Skeletal muscle tissue (tissue), 3 donors: ENCODE measurements at regions not wholly inside any gene's neighbourhood (a gene's known extent, or its start where the extent isn't known, plus 50 kb on each side); places are given as distances from the start of the nearest gene placed in this dataset.

Experiments
- H3K27ac ChIP-seq: one replicate; pipeline ENCODE4 v1.7.0; 2013; ENCODE audit warnings: mild to moderate bottlenecking, low read depth, low read length, inconsistent platforms
- H3K27me3 ChIP-seq, 3 donors: one replicate each; pipeline ENCODE4 v1.7.0; 2013; ENCODE audit warnings: low read length in 3 of 3; ENCODE audit not compliant: control insufficient read depth in 3 of 3, insufficient read depth in 3 of 3
- H3K36me3 ChIP-seq, 3 donors: one replicate each; pipeline ENCODE4 v1.7.0; 2013; ENCODE audit warnings: low read length in 3 of 3; ENCODE audit not compliant: control insufficient read depth in 3 of 3, insufficient read depth in 3 of 3
- H3K4me1 ChIP-seq, 3 donors: one replicate each; pipeline ENCODE4 v1.7.0; 2013; ENCODE audit warnings: low read length in 3 of 3, mild to moderate bottlenecking in 3 of 3; ENCODE audit not compliant: control insufficient read depth in 3 of 3, insufficient read depth in 3 of 3
- H3K4me3 ChIP-seq, 3 donors: one replicate each; pipeline ENCODE4 v1.7.0; 2013; ENCODE audit warnings: low read length in 3 of 3
- H3K9ac ChIP-seq, 3 donors: one replicate each; pipeline ENCODE4 v1.7.0; 2013; ENCODE audit warnings: low read length in 3 of 3, mild to moderate bottlenecking in 3 of 3, moderate library complexity in 2 of 3, low read depth in 1 of 3
- H3K9me3 ChIP-seq, 3 donors: one replicate each; pipeline ENCODE4 v1.7.0; 2013; ENCODE audit warnings: low read length in 3 of 3; ENCODE audit not compliant: control insufficient read depth in 3 of 3
- donor health status: Osteomylitis.

DNA sequence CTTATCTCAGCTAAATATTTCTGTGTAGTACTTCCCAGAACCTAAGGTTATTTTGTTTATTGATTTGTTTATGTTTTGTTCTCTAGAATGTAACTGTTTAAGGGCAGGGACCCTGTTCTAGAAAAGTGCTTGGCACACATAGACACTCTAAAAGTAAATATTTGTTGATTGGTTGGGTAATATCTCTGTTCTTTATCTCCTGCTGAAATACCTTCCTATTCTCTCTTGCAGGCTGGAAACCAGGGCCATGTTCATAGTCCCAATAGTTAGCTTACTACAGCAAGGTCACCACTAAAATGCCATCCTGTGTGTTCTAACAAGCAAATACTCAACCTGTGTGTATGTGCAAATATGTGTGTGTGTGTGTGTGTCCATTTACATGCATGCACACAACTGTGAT, 375.6 kb upstream of the MEIS1 start:
- H3K4me3 ChIP-seq, result no peak overlapping the region
- H3K27me3 ChIP-seq, result no peaks in the 10 kb centered on the region
- no peaks in the 10 kb centered on the region for H3K36me3 ChIP-seq
- no peak overlapping the region for H3K27ac ChIP-seq
- H3K9ac ChIP-seq, result no peak overlapping the region
- H3K4me1 ChIP-seq, result no peaks in the 10 kb centered on the region
- no peaks in the 10 kb centered on the region for H3K9me3 ChIP-seq

GRCh38 chr2:66058675-66059074, 376.2 kb upstream of the MEIS1 start:
- H3K9me3 ChIP-seq, result no peaks in the 10 kb centered on the region
- H3K9ac ChIP-seq, result no peak overlapping the region
- no peak overlapping the region for H3K4me3 ChIP-seq
- no peaks in the 10 kb centered on the region for H3K36me3 ChIP-seq
- H3K27me3 ChIP-seq, result no peaks in the 10 kb centered on the region
- no peak overlapping the region for H3K27ac ChIP-seq
- no peaks in the 10 kb centered on the region for H3K4me1 ChIP-seq

DNA sequence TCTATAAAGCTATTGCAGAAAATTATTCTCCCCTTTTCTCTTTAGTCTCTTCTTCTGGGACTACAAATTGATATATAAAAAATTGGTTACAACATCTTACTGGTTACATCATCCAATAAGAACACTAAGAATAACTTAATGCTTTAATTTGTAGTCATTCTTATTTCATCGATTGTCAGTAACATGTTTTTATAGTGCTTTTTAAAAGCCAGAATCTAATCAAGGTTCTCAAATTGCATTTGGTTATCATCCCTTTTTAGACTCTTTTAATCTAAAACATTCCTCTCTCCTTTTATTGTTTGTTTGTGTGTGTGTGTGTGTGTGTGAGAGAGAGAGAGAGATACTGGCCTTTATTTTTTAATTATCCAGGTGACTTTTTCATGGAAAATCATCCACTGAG, 377.1 kb upstream of the MEIS1 start:
- no peaks in the 10 kb centered on the region for H3K4me1 ChIP-seq
- no peaks in the 10 kb centered on the region for H3K9me3 ChIP-seq
- no peak overlapping the region for H3K4me3 ChIP-seq
- no peak overlapping the region for H3K9ac ChIP-seq
- H3K36me3 ChIP-seq, result no peaks in the 10 kb centered on the region
- H3K27me3 ChIP-seq, result no peaks in the 10 kb centered on the region
- no peak overlapping the region for H3K27ac ChIP-seq

- no peak overlapping the region for H3K9ac ChIP-seq
- no peaks in the 10 kb centered on the region for H3K4me1 ChIP-seq
- H3K9me3 ChIP-seq, result no peaks in the 10 kb centered on the region
- H3K27ac ChIP-seq, result no peak overlapping the region
- no peak overlapping the region for H3K4me3 ChIP-seq
- H3K36me3 ChIP-seq, result no peaks in the 10 kb centered on the region
- H3K27me3 ChIP-seq, result no peaks in the 10 kb centered on the region
Observed at GRCh38 chr2:66050392-66050791, 384.5 kb upstream of the MEIS1 start.

DNA sequence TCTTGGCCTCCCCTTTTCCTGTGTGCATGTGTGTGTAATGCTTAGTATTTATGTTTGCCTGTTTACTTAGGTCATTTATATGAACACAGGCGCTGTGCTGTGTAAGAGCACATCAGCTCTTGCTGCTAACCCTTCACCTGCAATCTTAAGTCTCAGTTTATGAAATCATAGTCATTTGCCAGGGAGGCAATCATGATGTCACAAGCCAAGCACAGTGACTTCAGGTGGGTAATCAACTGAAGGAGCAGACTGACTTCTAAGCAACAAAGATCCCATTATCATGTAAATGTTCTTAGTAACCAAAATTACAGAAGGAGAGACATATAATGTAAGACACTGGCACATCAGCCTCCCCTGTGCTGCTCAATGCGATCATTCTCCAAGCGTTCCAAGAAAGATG, 386.3 kb upstream of the MEIS1 start:
- Histone ChIP-seq H3K9me3 (no peaks in the 10 kb centered on the region), H3K4me1 (no peaks in the 10 kb centered on the region)

DNA sequence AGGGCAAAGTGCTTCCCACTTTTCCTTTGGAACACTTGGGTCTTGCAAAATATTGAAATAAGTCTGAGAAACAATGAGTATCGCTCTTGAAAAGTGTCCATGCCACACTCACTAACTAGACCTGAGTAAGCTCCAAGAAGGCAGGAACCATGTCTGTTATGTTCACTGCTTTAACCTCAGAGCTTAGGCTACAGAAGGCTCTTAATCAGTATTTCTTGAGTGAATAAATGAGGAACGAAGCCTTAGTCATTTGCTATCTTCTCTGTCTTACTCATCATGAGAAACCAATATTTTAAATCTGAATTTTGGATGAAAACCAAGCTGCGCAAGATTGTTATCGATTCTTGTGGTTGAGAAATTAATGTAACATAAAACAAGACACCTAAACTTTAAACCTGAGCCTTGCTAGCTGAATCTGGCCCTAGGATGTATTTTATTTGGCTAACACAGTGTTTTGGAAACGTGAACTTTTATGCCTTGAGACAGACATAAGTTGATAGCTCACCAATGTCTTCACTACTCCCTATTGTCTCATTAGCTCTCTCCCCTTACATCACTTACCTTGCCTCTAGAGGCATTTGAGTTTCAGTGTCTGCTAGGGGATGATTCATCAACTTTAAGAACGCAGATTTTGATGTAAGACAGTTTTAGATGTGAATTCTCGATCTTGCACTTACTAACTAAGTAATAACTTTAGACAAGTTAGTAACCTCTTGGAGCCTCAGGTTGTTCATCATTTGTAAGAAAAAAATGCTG, 392.8 kb upstream of the MEIS1 start:
- H3K36me3 ChIP-seq, result no peaks in the 10 kb centered on the region
- H3K9ac ChIP-seq, result no peak overlapping the region
- no peaks in the 10 kb centered on the region for H3K9me3 ChIP-seq
- no peaks in the 10 kb centered on the region for H3K27me3 ChIP-seq
- H3K27ac ChIP-seq, result no peak overlapping the region
- H3K4me1 ChIP-seq, result no peaks in the 10 kb centered on the region
- H3K4me3 ChIP-seq, result no peak overlapping the region

More for the DNA sequence above, 386.3 kb upstream of the MEIS1 start:
- H3K36me3 ChIP-seq, result no peaks in the 10 kb centered on the region
- no peaks in the 10 kb centered on the region for H3K27me3 ChIP-seq
- no peak overlapping the region for H3K4me3 ChIP-seq
- H3K9ac ChIP-seq, result no peak overlapping the region
- no peak overlapping the region for H3K27ac ChIP-seq

DNA sequence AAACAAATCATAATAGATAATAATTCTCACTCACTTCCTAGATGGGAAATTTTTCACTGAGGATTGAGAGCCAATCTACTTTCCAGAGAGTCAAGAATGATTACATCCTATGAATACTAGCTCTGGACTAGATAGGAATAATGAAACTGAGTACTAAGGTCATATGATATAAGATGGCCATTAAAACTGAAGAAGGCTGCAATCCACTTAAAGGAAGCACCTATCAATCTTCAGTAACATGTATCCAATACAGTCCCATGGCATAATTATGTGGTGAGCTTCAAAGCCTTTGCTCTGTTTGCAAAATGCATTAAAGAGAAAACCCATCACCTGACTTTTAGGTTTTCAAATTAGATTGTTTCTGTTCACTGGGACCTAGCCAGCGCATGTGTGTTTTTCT, 398.0 kb upstream of the MEIS1 start:
- no peaks in the 10 kb centered on the region for H3K27me3 ChIP-seq
- no peak overlapping the region for H3K27ac ChIP-seq
- H3K9me3 ChIP-seq, result no peaks in the 10 kb centered on the region
- no peak overlapping the region for H3K9ac ChIP-seq
- H3K4me1 ChIP-seq, result peaks cover 0 to 5% (median 4%) of the 10 kb centered on the region in 3 donors
- no peak overlapping the region for H3K4me3 ChIP-seq
- no peaks in the 10 kb centered on the region for H3K36me3 ChIP-seq

- Histone ChIP-seq H3K4me1 (peaks cover 0 to 15% (median 5%) of the 10 kb centered on the region in 3 donors), H3K27ac (no peak overlapping the region), H3K36me3 (no peaks in the 10 kb centered on the region), H3K27me3 (no peaks in the 10 kb centered on the region), H3K9ac (no peak overlapping the region), H3K4me3 (no peak overlapping the region), H3K9me3 (no peaks in the 10 kb centered on the region)
Observed at GRCh38 chr2:66034467-66034866, 400.5 kb upstream of the MEIS1 start.

DNA sequence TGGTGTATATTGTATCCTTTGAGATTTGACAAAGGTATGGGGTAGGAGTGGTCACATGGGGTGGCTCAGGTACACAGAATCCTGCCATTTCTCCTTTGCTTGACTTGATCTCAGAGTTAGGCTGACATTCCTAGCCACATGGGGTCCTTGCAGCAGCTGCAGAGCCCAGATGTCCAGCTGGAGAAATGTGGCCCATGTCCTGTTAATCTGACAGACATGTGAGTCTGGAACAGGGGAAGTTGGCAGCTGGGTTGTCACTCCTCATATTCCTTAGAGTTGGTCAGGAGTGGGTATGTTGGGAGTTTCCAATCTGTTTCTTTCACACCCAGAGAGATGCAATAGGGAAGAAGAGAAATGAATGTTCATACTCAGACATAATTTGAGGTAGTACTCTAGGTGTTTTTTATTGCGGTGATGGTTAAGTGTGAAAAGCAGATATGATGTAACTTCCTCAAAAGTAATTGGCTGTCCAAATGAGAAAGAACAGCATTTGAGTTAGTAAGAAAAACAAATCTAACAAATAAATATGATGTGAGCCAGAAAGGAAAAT, 402.6 kb upstream of the MEIS1 start:
- Histone ChIP-seq H3K4me1 (peaks cover 0 to 15% (median 5%) of the 10 kb centered on the region in 3 donors), H3K27ac (no peak overlapping the region), H3K9me3 (no peaks in the 10 kb centered on the region), H3K36me3 (no peaks in the 10 kb centered on the region), H3K27me3 (no peaks in the 10 kb centered on the region), H3K4me3 (no peak overlapping the region), H3K9ac (no peak overlapping the region)

DNA sequence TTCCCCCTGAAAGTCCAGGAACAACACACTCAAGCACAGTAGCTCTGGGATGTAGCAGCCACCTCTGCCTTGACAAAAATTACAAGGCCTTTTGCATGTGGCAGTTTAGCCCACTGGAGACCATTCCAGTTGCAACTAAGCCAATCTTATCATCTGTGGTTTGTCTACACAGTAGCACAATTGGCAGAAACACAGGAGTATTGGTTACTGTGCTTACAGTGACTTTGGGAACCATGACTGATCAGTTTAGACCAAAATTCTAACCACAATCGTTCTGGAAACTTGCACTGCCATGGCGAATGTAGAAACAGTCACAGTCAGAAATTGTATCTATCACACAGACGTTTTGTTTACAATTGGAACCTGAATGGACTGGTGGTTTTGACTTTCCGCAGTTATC, 403.7 kb upstream of the MEIS1 start:
- no peaks in the 10 kb centered on the region for H3K9me3 ChIP-seq
- H3K27me3 ChIP-seq, result no peaks in the 10 kb centered on the region
- peaks cover 0 to 15% (median 5%) of the 10 kb centered on the region in 3 donors for H3K4me1 ChIP-seq
- no peak overlapping the region for H3K4me3 ChIP-seq
- H3K36me3 ChIP-seq, result no peaks in the 10 kb centered on the region
- no peak overlapping the region for H3K27ac ChIP-seq
- H3K9ac ChIP-seq, result no peak overlapping the region
